ENCODE measurements at regions not wholly inside any gene's neighbourhood (a gene's known extent, or its start where the extent isn't known, plus 50 kb on each side); places are given as distances from the start of the nearest gene placed in this dataset.

GRCh38 chr1:193486671-193487229 lies 300.3 kb upstream of the B3GALT2 start:
- TF ChIP-seq CTCF (conservative IDR thresholded peaks at IDR 0.05; ENCODE audit: control insufficient read depth, insufficient read depth, low read depth, low read length), result no peak
- H3K4me3 ChIP-seq (ENCODE audit: control insufficient read depth, low read depth, low read length), result no peak overlapping the region
- DNase-seq (ENCODE audit: low read depth), result no peak

- H3K4me3 ChIP-seq (ENCODE audit: control insufficient read depth, low read depth, low read length), result no peak overlapping the region
- TF ChIP-seq CTCF (conservative IDR thresholded peaks at IDR 0.05; ENCODE audit: control insufficient read depth, insufficient read depth, low read depth, low read length), result no peak
Observed at GRCh38 chr1:193480755-193481154, 294.3 kb upstream of the B3GALT2 start.

GRCh38 chr1:193479187-193479586 lies 292.8 kb upstream of the B3GALT2 start:
- H3K4me3 ChIP-seq (ENCODE audit: control insufficient read depth, low read depth, low read length), result no peak overlapping the region
- no peak for DNase-seq (ENCODE audit: low read depth)

More at GRCh38 chr1:193480755-193481154, 294.3 kb upstream of the B3GALT2 start:
- DNase-seq (ENCODE audit: low read depth), result no peak

GRCh38 chr1:193476748-193477147 lies 290.3 kb upstream of the B3GALT2 start:
- H3K4me3 ChIP-seq (ENCODE audit: control insufficient read depth, low read depth, low read length), result no peak overlapping the region
- no peak for DNase-seq (ENCODE audit: low read depth)
- no peak for TF ChIP-seq CTCF (conservative IDR thresholded peaks at IDR 0.05; ENCODE audit: control insufficient read depth, insufficient read depth, low read depth, low read length)

More at GRCh38 chr1:193479187-193479586, 292.8 kb upstream of the B3GALT2 start:
- TF ChIP-seq CTCF (conservative IDR thresholded peaks at IDR 0.05; ENCODE audit: control insufficient read depth, insufficient read depth, low read depth, low read length), result no peak

GRCh38 chr1:193473932-193474331 lies 287.5 kb upstream of the B3GALT2 start:
- no peak for TF ChIP-seq CTCF (conservative IDR thresholded peaks at IDR 0.05; ENCODE audit: control insufficient read depth, insufficient read depth, low read depth, low read length)
- no peak overlapping the region for H3K4me3 ChIP-seq (ENCODE audit: control insufficient read depth, low read depth, low read length)
- no peak for DNase-seq (ENCODE audit: low read depth)

GRCh38 chr1:193472838-193473398 lies 286.5 kb upstream of the B3GALT2 start:
- DNase-seq (ENCODE audit: low read depth), result no peak
- no peak for TF ChIP-seq CTCF (conservative IDR thresholded peaks at IDR 0.05; ENCODE audit: control insufficient read depth, insufficient read depth, low read depth, low read length)
- no peak overlapping the region for H3K4me3 ChIP-seq (ENCODE audit: control insufficient read depth, low read depth, low read length)
